ENCODE measurements at regions not wholly inside any gene's neighbourhood (a gene's known extent, or its start where the extent isn't known, plus 50 kb on each side); places are given as distances from the start of the nearest gene placed in this dataset.

GRCh38 chrX:10906866-10907265 is 204.3 kb upstream of the HCCS start:
- Histone ChIP-seq H2AFZ (ENCODE audit: low read depth, low read length) (no peak overlapping the region), H3K9me2 (ENCODE audit: insufficient read depth, low read length) (no peaks in the 10 kb centered on the region), H4K20me1 (ENCODE audit: insufficient read depth) (no peaks in the 10 kb centered on the region), H3K36me3 (ENCODE audit: insufficient read depth, low read length) (no peaks in the 10 kb centered on the region), H3K9me3 (ENCODE audit: low read length) (no peaks in the 10 kb centered on the region), H3K79me2 (replicated peaks; ENCODE audit: insufficient read depth, low read length) (no peaks in the 10 kb centered on the region), H3F3A (ENCODE audit: insufficient read depth, low read length, poor library complexity, severe bottlenecking) (no peaks in the 10 kb centered on the region), H3K9ac (ENCODE audit: low read length) (no peak overlapping the region), H3K27ac (ENCODE audit: low read length) (no peak overlapping the region), H3K4me2 (ENCODE audit: low read length) (no peak overlapping the region), H3K27me3 (ENCODE audit: insufficient read depth, low read depth, low read length) (no peaks in the 10 kb centered on the region), H3K4me3 (ENCODE audit: low read length) (no peak overlapping the region)
- TF ChIP-seq EP300 (conservative IDR thresholded peaks at IDR 0.05; ENCODE audit: poor library complexity, severe bottlenecking) (no peak), RAD21 (conservative IDR thresholded peaks at IDR 0.05) (no peak), CTCF (IDR thresholded peaks at IDR 0.05; ENCODE audit: poor library complexity, severe bottlenecking) (no peak), SMC3 (conservative IDR thresholded peaks at IDR 0.05; ENCODE audit: poor library complexity) (no peak), EZH2 (IDR thresholded peaks at IDR 0.05; ENCODE audit: borderline replicate concordance, insufficient read depth, low read length, poor library complexity, severe bottlenecking) (no peak), MXI1 (conservative IDR thresholded peaks at IDR 0.05; ENCODE audit: poor library complexity, severe bottlenecking) (no peak), POLR2AphosphoS5 (IDR thresholded peaks at IDR 0.05) (no peak), TAF1 (IDR thresholded peaks at IDR 0.05; ENCODE audit: low read depth) (no peak), REST (IDR thresholded peaks at IDR 0.05; ENCODE audit: borderline replicate concordance) (no peak)

GRCh38 chrX:10922159-10922558 is 189.0 kb upstream of the HCCS start:
- no peak overlapping the region for H3K9ac ChIP-seq (ENCODE audit: low read length)
- no peaks in the 10 kb centered on the region for H3K27me3 ChIP-seq (ENCODE audit: insufficient read depth, low read depth, low read length)
- H3K9me2 ChIP-seq (ENCODE audit: insufficient read depth, low read length) = no peaks in the 10 kb centered on the region
- H3K4me3 ChIP-seq (ENCODE audit: low read length) = no peak overlapping the region
- no peaks in the 10 kb centered on the region for H3K9me3 ChIP-seq (ENCODE audit: low read length)
- no peak overlapping the region for H2AFZ ChIP-seq (ENCODE audit: low read depth, low read length)
- H4K20me1 ChIP-seq (ENCODE audit: insufficient read depth) = no peaks in the 10 kb centered on the region
- H3K27ac ChIP-seq (ENCODE audit: low read length) = no peak overlapping the region
- no peaks in the 10 kb centered on the region for H3F3A ChIP-seq (ENCODE audit: insufficient read depth, low read length, poor library complexity, severe bottlenecking)
- TF ChIP-seq POLR2AphosphoS5 (IDR thresholded peaks at IDR 0.05) (no peak), REST (IDR thresholded peaks at IDR 0.05; ENCODE audit: borderline replicate concordance) (no peak)
- no peak overlapping the region for H3K4me2 ChIP-seq (ENCODE audit: low read length)
- no peaks in the 10 kb centered on the region for H3K36me3 ChIP-seq (ENCODE audit: insufficient read depth, low read length)
- H3K79me2 ChIP-seq (replicated peaks; ENCODE audit: insufficient read depth, low read length) = no peaks in the 10 kb centered on the region

Measured in neural cell (in vitro differentiated cells).